ENCODE measurements at regions not wholly inside any gene's neighbourhood (a gene's known extent, or its start where the extent isn't known, plus 50 kb on each side); places are given as distances from the start of the nearest gene placed in this dataset.

DNA sequence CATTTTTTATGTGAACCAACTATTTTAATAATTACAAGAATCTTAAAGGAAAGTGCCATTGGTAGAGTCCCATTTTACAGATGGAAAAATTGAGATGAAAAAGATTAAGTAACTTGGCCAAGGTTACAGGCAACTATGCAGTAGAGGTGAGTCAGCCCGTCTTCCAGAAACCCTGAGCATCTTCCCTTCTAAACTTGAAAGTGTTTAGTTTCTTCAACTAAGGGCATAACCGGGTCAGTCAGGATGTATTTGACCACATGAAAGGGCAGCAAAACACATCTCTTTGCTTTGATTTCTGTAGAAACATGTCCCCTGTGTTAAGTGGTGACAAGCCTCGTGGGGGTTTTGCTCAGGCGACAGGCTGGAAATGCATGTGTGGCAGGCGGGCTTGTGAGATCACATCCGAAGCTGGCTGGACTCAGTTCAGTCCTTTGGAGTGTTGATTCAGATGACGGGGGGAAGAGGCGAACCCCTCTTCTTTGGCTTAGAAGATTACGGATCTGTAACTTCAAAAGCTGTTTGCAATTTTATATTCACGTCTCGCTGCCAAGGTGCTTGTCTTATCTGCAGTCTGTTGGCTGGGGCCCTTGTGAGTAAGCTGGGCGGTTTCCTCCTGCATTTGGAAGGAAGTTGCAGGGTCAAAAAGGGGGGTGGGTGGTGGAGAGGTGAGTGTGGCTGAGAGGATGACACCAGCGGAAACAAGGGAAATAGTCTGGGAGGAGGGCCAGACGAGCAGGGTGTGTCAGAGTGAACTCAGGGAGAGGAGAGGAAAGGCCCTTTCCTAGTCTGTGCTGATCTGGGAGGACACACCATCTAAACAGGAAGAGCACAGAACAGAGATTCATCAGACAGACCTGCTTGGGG is 78.9 kb upstream of the RPS23 start (continued):
- TF ChIP-seq MEIS1 (CRISPR knock-in tag; IDR thresholded peaks at IDR 0.05; ENCODE audit: borderline replicate concordance) (no peak), GATA4 (IDR thresholded peaks at IDR 0.05; ENCODE audit: borderline replicate concordance, low read depth) (peak; percentile 61; the same call in 1 of the 2 replicates), TBX2 (CRISPR knock-in tag; IDR thresholded peaks at IDR 0.05; ENCODE audit: borderline replicate concordance) (peak; percentile 72; the same call in 1 of the 2 replicates), HNRNPUL1 (IDR thresholded peaks at IDR 0.05; ENCODE audit: low read depth, low read length) (no peak), HMG20A (CRISPR knock-in tag; IDR thresholded peaks at IDR 0.05; ENCODE audit: borderline replicate concordance) (peak; percentile 63), ZNF709 (CRISPR knock-in tag; IDR thresholded peaks at IDR 0.05) (no peak), CREM (IDR thresholded peaks at IDR 0.05) (peak; percentile 67), CREM (CRISPR knock-in tag; IDR thresholded peaks at IDR 0.05) (no peak), TCF7 (IDR thresholded peaks at IDR 0.05; ENCODE audit: low read depth) (peak; percentile 90), ZNF451 (CRISPR knock-in tag; IDR thresholded peaks at IDR 0.05) (no peak), ZMAT3 (CRISPR knock-in tag; conservative IDR thresholded peaks at IDR 0.05) (peak; percentile 59; the same call in 1 of the 2 replicates), BCL6 (CRISPR knock-in tag; IDR thresholded peaks at IDR 0.05) (peak; percentile 47; the same call in 1 of the 2 replicates), NR2F6 (IDR thresholded peaks at IDR 0.05) (no peak; the same call in 1 of the 2 replicates), NR2F6 (CRISPR knock-in tag; IDR thresholded peaks at IDR 0.05) (peak; percentile 20), CREB1 (IDR thresholded peaks at IDR 0.05) (no peak), CREB1 (CRISPR knock-in tag; IDR thresholded peaks at IDR 0.05) (no peak), ZNF292 (CRISPR knock-in tag; IDR thresholded peaks at IDR 0.05; ENCODE audit: borderline replicate concordance, low read depth) (0 out of 2 replicates have a peak, but pooled peaks have one; percentile 23), ETV5 (CRISPR knock-in tag; IDR thresholded peaks at IDR 0.05; ENCODE audit: borderline replicate concordance) (0 out of 2 replicates have a peak, but pooled peaks have one; percentile 35), PHF21A (CRISPR knock-in tag; IDR thresholded peaks at IDR 0.05) (0 out of 2 replicates have a peak, but pooled peaks have one; percentile 21), GABPB1 (CRISPR knock-in tag; IDR thresholded peaks at IDR 0.05) (no peak; the same call in 1 of the 2 replicates), ZNF33A (CRISPR knock-in tag; IDR thresholded peaks at IDR 0.05; ENCODE audit: borderline replicate concordance) (no peak), PCBP2 (optimal IDR thresholded peaks at IDR 0.05; ENCODE audit: low read depth, low read length, poor library complexity, severe bottlenecking) (no peak), CBX5 (CRISPR knock-in tag; IDR thresholded peaks at IDR 0.05; ENCODE audit: borderline replicate concordance) (0 out of 2 replicates have a peak, but pooled peaks have one; percentile 20), POGZ (CRISPR knock-in tag; IDR thresholded peaks at IDR 0.05) (0 out of 2 replicates have a peak, but pooled peaks have one; percentile 43)
- TF ChIP-seq, protein P1, sequence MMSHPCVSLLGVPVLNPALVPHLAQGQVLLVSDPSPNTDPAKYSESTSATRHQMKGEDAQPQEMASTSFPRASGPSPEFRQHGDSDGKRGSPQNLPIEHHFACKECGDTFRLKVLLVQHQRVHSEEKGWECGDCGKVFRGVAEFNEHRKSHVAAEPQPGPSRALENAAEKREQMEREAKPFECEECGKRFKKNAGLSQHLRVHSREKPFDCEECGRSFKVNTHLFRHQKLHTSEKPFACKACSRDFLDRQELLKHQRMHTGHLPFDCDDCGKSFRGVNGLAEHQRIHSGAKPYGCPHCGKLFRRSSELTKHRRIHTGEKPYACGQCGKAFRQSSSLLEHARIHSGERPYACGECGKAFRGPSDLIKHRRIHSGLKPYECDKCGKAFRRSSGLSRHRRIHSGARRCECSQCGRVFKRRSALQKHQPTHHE (CRISPR knock-in tag; IDR thresholded peaks at IDR 0.05; ENCODE audit: borderline replicate concordance): no peak
- TF ChIP-seq, protein P2, sequence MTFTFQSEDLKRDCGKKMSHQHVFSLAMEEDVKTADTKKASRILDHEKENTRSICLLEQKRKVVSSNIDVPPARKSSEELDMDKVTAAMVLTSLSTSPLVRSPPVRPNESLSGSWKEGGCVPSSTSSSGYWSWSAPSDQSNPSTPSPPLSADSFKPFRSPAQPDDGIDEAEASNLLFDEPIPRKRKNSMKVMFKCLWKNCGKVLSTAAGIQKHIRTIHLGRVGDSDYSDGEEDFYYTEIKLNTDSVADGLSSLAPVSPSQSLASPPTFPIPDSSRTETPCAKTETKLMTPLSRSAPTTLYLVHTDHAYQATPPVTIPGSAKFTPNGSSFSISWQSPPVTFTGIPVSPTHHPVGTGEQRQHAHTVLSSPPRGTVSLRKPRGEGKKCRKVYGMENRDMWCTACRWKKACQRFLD (CRISPR knock-in tag; IDR thresholded peaks at IDR 0.05; ENCODE audit: borderline replicate concordance): no peak
- TF ChIP-seq, protein P3, sequence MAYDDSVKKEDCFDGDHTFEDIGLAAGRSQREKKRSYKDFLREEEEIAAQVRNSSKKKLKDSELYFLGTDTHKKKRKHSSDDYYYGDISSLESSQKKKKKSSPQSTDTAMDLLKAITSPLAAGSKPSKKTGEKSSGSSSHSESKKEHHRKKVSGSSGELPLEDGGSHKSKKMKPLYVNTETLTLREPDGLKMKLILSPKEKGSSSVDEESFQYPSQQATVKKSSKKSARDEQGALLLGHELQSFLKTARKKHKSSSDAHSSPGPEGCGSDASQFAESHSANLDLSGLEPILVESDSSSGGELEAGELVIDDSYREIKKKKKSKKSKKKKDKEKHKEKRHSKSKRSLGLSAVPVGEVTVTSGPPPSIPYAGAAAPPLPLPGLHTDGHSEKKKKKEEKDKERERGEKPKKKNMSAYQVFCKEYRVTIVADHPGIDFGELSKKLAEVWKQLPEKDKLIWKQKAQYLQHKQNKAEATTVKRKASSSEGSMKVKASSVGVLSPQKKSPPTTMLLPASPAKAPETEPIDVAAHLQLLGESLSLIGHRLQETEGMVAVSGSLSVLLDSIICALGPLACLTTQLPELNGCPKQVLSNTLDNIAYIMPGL (CRISPR knock-in tag; IDR thresholded peaks at IDR 0.05; ENCODE audit: borderline replicate concordance in 1 of 2, low read depth in 1 of 2): no peak

Data from HepG2 (cell line).